HG03025 (cell line): ENCODE measurements at regions not wholly inside any gene's neighbourhood (a gene's known extent, or its start where the extent isn't known, plus 50 kb on each side); places are given as distances from the start of the nearest gene placed in this dataset.
"Not testable (repeated sequence)": the region's sequence is repeated elsewhere in the genome, so short reads cannot be mapped to it uniquely, and the experiment has no call there.

Experiments
- ATAC-seq: cut with Tn5 transposase; IDR thresholded peaks from one replicate; pipeline ENCODE4 v1.9.1; 2021; ENCODE audit warnings: mild to moderate bottlenecking, moderate library complexity; ENCODE audit not compliant: unreplicated experiment, low FRiP score

DNA sequence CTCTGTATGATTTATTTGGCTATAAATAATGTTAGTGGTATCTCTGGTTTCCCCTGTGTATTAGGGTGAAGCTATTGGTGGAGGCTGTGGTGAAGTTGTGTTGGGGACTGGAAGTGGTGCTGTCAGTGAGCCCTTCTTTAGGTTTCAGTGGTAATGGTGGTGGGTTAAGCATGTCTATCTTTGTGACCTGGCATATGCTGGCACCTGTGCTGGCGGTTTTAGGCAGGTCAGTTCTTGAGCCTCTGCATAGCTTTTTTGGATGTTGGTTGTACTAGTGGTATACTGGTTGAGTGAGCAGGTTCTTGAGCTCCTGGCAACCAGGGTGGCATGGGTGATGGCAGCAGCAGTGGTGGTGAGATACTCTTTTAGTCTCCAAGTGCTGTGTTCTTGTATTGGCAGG lies 161.9 kb upstream of the CAND1 start:
- no peak for ATAC-seq

GRCh38 chr12:67107751-67108269 lies 161.3 kb upstream of the CAND1 start:
- ATAC-seq, result no peak

DNA sequence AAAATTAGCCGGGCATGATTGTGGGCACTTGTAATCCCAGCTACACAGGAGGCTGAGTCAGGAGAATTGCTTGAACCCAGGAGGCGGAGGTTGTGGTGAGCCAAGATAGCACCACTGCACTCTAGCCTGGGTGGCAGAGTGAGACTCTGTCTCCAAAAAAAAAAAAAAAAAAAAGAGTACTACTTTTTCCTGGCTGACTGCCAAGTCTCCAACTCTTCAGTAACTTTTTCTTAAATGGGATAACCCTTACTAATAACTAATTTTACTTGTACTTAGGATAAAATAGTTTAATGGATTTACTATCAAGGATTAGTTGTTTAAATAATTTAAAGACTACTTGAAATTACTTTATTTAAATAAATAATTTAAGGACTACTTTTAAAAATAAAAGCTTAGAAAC lies 158.8 kb upstream of the CAND1 start:
- not testable (repeated sequence) for ATAC-seq

- no peak for ATAC-seq
Measured at GRCh38 chr12:67111182-67111581, 158.0 kb upstream of the CAND1 start.

- no peak for ATAC-seq
Measured at GRCh38 chr12:67112586-67112985, 156.6 kb upstream of the CAND1 start.

- ATAC-seq, result no peak
Measured at GRCh38 chr12:67116134-67116533, 153.0 kb upstream of the CAND1 start.

DNA sequence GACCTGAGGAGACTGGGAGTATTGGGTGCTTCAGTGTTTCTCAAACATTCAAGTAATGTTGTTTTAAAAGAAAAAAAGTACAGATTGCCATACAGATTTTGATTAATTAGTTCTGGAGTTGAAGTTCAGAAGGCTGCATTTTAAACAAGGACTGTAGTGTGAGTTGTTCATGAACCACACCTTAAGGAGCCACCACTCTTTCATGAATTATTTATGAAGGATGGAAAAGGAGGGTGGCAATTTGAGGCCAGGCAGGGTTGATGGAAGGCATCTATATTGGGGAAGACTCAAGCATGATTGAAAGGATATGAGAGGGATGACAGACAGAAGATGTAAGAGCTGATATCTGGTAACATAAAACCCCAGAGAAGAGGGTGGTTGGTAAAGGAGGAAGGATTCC lies 146.6 kb upstream of the CAND1 start:
- ATAC-seq, result no peak

DNA sequence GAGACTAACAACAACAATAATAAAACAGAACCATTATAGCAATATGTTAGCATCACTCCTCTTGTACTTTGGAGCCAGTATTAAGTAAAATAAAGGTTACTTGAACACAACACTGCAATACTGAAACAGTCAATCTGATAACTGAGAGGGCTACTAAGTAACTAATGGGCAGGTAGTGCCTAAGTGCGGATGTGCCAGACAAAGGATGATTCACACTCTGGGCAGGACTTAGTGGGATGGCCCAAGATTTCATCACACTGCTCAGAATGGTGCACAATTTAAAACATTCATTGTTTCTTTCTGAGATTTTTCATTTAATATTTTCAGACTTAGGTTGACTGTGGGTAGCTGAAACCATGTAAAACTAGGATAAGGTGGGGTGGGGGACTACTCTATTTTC lies 131.9 kb upstream of the CAND1 start:
- no peak for ATAC-seq

- ATAC-seq, result no peak
Measured at GRCh38 chr12:67141296-67142018, 127.7 kb upstream of the CAND1 start.

DNA sequence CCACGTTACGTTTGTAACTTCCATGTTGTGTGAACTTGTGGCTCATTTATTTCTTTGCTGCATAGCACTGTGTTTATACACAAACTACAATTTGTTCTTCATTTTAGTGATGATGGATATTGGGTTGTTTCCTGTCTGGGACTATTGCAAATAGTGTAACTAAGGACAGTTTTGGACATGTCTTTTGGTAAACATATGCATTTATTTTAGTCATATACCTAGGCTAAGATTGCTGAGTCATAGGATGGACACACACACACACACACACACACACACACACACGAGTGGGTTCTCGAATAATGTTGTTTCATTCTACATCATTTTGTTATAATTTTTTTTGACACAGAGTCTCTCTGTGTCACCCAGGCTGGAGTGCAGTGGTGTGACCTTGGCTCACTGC lies 123.5 kb upstream of the CAND1 start:
- no peak for ATAC-seq

DNA sequence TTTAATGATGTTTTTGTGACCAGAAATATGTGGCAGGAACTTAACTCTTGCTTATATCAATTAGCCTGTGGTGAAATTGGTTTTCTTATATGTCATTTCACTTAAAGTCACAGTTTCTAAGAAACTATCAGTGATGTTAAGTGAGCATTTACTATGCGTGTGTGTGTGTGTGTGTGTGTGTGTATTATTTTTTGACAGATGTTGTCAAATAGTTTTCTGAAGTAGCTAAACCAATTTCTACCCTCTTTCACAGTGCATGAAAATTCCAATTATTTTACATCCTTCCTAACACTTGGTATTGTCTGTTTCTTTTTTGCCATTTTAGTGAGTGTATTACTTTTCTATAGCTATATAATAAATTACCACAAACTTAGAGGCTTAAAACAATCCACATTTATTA lies 122.1 kb upstream of the CAND1 start:
- no peak for ATAC-seq

DNA sequence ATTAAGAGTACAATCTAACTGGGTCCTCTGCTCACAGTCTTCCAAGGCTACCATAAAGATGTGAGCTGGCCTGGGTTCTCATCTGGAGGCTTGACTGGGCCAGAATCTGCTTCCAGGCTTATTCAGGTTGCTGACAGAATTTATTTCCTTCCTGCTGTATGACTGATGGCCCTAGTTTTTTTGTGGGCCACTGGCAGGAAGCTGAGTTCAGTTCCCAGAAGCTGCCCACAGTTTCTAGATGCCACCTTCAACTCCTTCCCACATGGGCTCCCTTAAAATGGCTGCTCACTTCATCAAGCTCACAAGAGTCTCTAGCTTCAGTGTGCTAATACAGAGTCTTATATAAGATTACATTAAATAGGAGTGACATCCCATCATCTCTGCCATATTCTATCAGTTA lies 121.7 kb upstream of the CAND1 start:
- ATAC-seq, result no peak

DNA sequence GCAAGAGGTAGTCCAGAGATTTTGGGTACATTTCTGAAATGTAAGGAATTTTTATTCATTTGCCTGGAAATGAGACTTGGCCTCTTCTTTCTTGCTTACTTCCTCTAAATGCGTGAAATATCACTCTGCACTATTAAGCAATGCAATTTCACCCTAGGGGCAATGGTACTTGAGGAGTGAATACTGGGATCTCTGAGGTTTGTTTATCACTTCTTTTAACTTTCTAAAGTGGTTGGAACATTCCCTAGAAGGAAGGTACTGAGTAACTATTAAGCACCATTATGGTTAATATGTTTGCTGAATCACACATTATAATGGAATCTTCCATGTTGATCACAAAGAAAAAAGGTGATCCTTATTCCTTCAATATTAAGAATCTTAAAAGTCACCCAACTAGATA lies 120.9 kb upstream of the CAND1 start:
- ATAC-seq, result no peak

- no peak for ATAC-seq
Measured at GRCh38 chr12:67151886-67152285, 117.3 kb upstream of the CAND1 start.

DNA sequence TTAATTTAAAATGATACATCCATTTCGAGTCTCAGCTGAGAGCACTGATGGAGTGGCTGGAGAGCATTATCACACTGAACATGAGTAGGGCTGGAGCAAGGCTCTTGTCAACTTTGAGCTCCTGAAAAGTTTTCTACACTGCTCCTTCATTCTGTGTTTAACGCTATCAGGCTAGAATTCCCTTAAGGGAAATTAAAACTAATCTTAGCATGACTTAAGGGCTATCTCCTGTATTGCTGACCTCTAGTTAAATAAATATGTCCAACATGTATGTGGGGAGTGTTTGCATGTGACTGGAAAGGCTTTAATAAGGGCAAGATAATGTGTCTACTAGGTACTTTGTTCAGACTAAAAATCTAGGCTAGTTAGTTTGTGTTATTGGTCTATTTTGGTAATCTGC lies 116.7 kb upstream of the CAND1 start:
- no peak for ATAC-seq

DNA sequence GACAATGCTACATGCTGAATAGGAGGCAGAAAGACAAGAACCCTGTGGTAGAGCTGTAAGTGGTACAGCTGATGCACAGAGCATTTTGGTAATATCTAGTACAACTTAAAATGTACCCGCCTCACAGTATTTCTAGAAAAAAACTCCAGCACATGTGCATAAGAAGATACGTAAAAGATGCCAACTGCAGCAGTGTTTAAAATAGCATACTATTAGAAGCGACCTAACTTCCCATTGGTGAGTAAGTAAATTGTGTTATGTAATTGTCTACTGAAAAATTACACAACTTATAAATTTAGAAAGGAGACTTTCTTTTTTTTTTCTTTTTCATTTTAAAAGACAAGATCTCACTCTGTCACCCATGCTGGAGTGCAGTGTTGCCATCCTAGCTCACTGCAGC lies 114.3 kb upstream of the CAND1 start:
- no peak for ATAC-seq

- no peak for ATAC-seq
Measured at GRCh38 chr12:67155863-67156262, 113.3 kb upstream of the CAND1 start.

DNA sequence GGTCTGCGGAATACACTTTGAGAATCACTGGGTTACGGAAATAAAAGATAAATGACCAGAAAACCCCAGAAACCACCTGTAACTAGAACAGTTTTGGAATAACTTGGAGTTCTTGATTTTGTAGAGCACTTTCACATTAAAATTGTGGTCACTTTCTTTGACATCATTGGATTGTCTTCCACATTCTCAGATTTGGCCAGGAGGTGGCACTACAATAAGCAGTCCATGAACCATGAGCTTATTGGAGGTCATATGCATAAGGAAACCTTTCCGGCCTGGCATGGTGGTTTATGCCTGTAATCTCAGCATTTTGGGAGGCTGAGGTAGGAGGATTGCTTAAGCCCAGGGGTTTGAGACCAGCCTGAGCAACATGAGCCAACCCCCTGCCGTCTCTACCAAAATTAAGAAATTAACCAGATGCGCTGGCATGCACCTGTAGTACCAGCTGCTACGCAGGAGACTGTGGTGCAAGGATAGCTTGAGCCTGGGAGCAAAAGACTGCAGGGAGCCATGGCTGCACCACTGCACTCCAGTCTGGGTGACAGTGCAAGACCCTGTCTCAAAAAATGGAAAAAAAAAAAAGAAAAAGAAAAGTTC lies 107.7 kb upstream of the CAND1 start:
- no peak for ATAC-seq

DNA sequence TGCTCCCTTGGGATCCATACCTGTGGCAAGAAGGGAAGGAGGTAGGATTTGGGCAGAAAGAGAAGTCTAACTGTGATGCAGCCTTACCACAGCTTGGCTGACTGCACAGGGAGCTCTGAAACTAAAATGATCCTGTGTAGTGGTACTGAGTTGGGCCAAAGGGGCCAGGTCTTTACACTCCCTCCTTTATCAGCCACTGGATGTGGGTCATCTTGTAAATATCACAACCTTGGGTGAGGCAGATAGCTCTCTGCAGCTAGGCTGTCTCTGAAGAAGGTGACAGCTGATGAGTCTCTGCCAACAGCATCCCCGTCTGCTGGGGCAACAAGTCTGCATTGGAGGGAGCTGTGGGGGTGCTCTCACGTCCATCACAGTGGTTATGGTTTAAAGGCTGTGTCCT lies 95.9 kb upstream of the CAND1 start:
- no peak for ATAC-seq

DNA sequence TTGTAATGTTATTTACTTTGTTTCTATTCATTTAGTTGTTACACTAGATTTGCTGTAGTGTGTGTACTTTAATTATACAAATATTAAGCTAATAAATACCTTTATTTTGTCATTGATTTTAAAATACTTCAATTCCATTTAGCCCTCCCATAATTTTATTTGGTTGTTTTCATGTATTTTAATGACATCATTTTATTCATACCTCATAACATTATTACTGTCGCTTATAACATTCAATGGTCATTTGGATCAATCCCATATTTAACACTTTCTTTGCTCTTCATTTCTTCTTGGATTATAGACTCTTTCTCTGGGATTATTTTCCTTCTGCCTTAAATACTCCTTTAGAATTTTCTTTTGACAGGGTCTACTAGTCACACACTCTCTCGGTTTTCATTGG lies 86.6 kb upstream of the CAND1 start:
- no peak for ATAC-seq

GRCh38 chr12:67193704-67194103 lies 75.5 kb upstream of the CAND1 start:
- ATAC-seq, result no peak

GRCh38 chr12:67200386-67200785 lies 68.8 kb upstream of the CAND1 start:
- ATAC-seq, result no peak
